Activated CD4-positive, alpha-beta T cell treated with anti-CD3 and anti-CD28 coated beads, Interleukin-2, amount 50 U/mL, for 1 hour (primary cell): ENCODE measurements at regions not wholly inside any gene's neighbourhood (a gene's known extent, or its start where the extent isn't known, plus 50 kb on each side); places are given as distances from the start of the nearest gene placed in this dataset.

Experiments
- DNase-seq: peaks from one replicate; pipeline ENCODE4 v3.0.0-alpha.2; 2020

GRCh38 chr3:67290438-67290837 lies 292.3 kb downstream of the KBTBD8 start:
- DNase-seq, result no peak

GRCh38 chr3:67291287-67292252 lies 293.5 kb downstream of the KBTBD8 start:
- DNase-seq, result no peak

- DNase-seq, result no peak
Measured at GRCh38 chr3:67292356-67293121, 294.4 kb downstream of the KBTBD8 start.

- no peak for DNase-seq
Measured at GRCh38 chr3:67294341-67294740, 296.2 kb downstream of the KBTBD8 start.

GRCh38 chr3:67296039-67296892 lies 298.2 kb downstream of the KBTBD8 start:
- no peak for DNase-seq

GRCh38 chr3:67297715-67298475 lies 299.8 kb downstream of the KBTBD8 start:
- no peak for DNase-seq

GRCh38 chr3:67301556-67301955 lies 303.4 kb downstream of the KBTBD8 start:
- DNase-seq, result no peak

GRCh38 chr3:67302489-67302888 lies 304.4 kb downstream of the KBTBD8 start:
- no peak for DNase-seq

GRCh38 chr3:67305160-67305559 lies 307.1 kb downstream of the KBTBD8 start:
- DNase-seq, result no peak

- no peak for DNase-seq
Measured at GRCh38 chr3:67305922-67306321, 307.8 kb downstream of the KBTBD8 start.

GRCh38 chr3:67311440-67311839 lies 313.3 kb downstream of the KBTBD8 start:
- DNase-seq, result no peak

- no peak for DNase-seq
Measured at GRCh38 chr3:67312155-67312554, 314.0 kb downstream of the KBTBD8 start.

- no peak for DNase-seq
Measured at GRCh38 chr3:67318162-67318561, 320.1 kb downstream of the KBTBD8 start.

- no peak for DNase-seq
Measured at GRCh38 chr3:67324554-67324953, 326.4 kb downstream of the KBTBD8 start.
